K562 (cell line): ENCODE measurements at regions not wholly inside any gene's neighbourhood (a gene's known extent, or its start where the extent isn't known, plus 50 kb on each side); places are given as distances from the start of the nearest gene placed in this dataset.

Source experiments
- ATAC-seq: fragments of 200-7000 bp; cut with Tn5 transposase; 3 replicates; pipeline ENCODE4 v1.9.1; 2020; ENCODE audit warnings: moderate library complexity
- BruUV-seq: library from RNA; stranded (reverse); fragments of 400-500 nt; replicated peaks from 2 replicates; lab custom pipeline; 2021; lab: Mats Ljungman, UMichigan
- CTCF ChIA-PET: fragments of 300-600 bp; formaldehyde crosslinking; extraction: SDS; loops from one replicate; lab custom pipeline; 2021; ENCODE audit warnings: low intra/inter-chr PET ratio; lab: Yijun Ruan, JAX
- POLR2A ChIA-PET: fragments of 300-600, 350-650 bp; sonication (Branson Sonifier 250); formaldehyde crosslinking; extraction: SDS; loops from one replicate; lab custom pipeline; 2021; ENCODE audit warnings: antibody characterized with exemption, inconsistent platforms; lab: Yijun Ruan, JAX
- DNase-seq, 4 experiments: peaks; one replicate each; pipeline versions ENCODE4 v3.0.0 to v3.0.0-alpha.2; 2011 to 2018; ENCODE audit warnings: low spot score in 3 of 4, mixed read lengths in 3 of 4; ENCODE audit errors: extremely low read depth in 1 of 4
- FAIRE-seq: peaks from 2 replicates; lab custom pipeline; 2011; peaks lifted over from hg19 to GRCh38; lab: Jason Lieb, UNC
- H2AFZ ChIP-seq: 2 replicates; pipeline ENCODE4 v1.6.0; 2011; ENCODE audit warnings: low read depth, low read length, control low read depth, inconsistent platforms
- H3K27ac ChIP-seq: fragments of 200-600 bp; 3 replicates; pipeline ENCODE4 v1.8.0; 2011; ENCODE audit warnings: low read depth, mild to moderate bottlenecking, control low read depth, inconsistent platforms, low read length, moderate library complexity, mixed read lengths; ENCODE audit errors: extremely low read depth
- H3K27me3 ChIP-seq, 2 experiments: fragments of 300-600 bp in 1 of 2; 2 replicates in 1 of 2; 3 replicates in 1 of 2; pipeline versions ENCODE4 v1.6.0 to v1.8.0; 2011; ENCODE audit warnings: inconsistent platforms in 2 of 2, low read length in 2 of 2, mild to moderate bottlenecking in 1 of 2, mixed read lengths in 1 of 2, moderate library complexity in 1 of 2; ENCODE audit not compliant: control insufficient read depth in 2 of 2, insufficient read depth in 2 of 2
- H3K36me3 ChIP-seq: fragments of 300-600 bp; 3 replicates; pipeline ENCODE4 v1.8.0; 2011; ENCODE audit warnings: mild to moderate bottlenecking, low read length, inconsistent platforms; ENCODE audit not compliant: control insufficient read depth, insufficient read depth
- H3K4me1 ChIP-seq, 2 experiments: fragments of 200-600 bp in 1 of 2; replicated peaks in 1 of 2; 2 replicates in 1 of 2; 3 replicates in 1 of 2; pipeline versions ENCODE4 v1.5.1 to v1.8.0; 2011; ENCODE audit warnings: inconsistent platforms in 2 of 2, low read length in 2 of 2, mild to moderate bottlenecking in 1 of 2, mixed read lengths in 1 of 2, moderate library complexity in 1 of 2; ENCODE audit not compliant: control insufficient read depth in 2 of 2, insufficient read depth in 2 of 2
- H3K4me2 ChIP-seq: 2 replicates; pipeline ENCODE4 v1.6.1; 2011; ENCODE audit warnings: low read length, control low read depth, inconsistent platforms, mixed read lengths; ENCODE audit not compliant: insufficient read depth
- H3K4me3 ChIP-seq: fragments of 200-600 bp; sonication (generic), shearing (Covaris generic); 2 replicates; pipeline ENCODE4 v1.5.1; 2016; ENCODE audit warnings: control low read depth, inconsistent platforms
- H3K79me2 ChIP-seq: fragments of 200-600 bp; 3 replicates; pipeline ENCODE4 v1.8.0; 2011; ENCODE audit warnings: low read length, inconsistent platforms; ENCODE audit not compliant: control insufficient read depth, insufficient read depth
- H3K9ac ChIP-seq, 2 experiments: 2 replicates each; pipeline versions ENCODE4 v1.6.0 to v1.6.1; 2011; ENCODE audit warnings: low read depth in 2 of 2, low read length in 2 of 2, control low read depth in 1 of 2, inconsistent platforms in 1 of 2, mild to moderate bottlenecking in 1 of 2, mixed read lengths in 1 of 2; ENCODE audit not compliant: insufficient read depth in 1 of 2
- H3K9me1 ChIP-seq: one replicate; pipeline ENCODE4 v1.6.0; 2011; ENCODE audit warnings: inconsistent platforms, mild to moderate bottlenecking, low read length, moderate library complexity; ENCODE audit not compliant: control insufficient read depth, insufficient read depth
- H3K9me3 ChIP-seq: replicated peaks from 2 replicates; pipeline ENCODE4 v1.5.1; 2011; ENCODE audit warnings: low read depth, low read length, inconsistent platforms; ENCODE audit not compliant: control insufficient read depth, insufficient read depth
- H4K20me1 ChIP-seq: replicated peaks from 2 replicates; pipeline ENCODE4 v1.6.1; 2011; ENCODE audit warnings: low read length, inconsistent platforms, mixed read lengths; ENCODE audit not compliant: control insufficient read depth, insufficient read depth
- BMI1 ChIP-seq: fragments of 150-350 bp; IDR thresholded peaks from 2 replicates; pipeline ENCODE4 v1.6.1; 2014; ENCODE audit warnings: low read length
- FOXJ2 ChIP-seq: fragments of 200-800 bp; sonication (Bioruptor generic); IDR thresholded peaks from 2 replicates; pipeline ENCODE4 v1.6.1; 2016; ENCODE audit warnings: missing genetic modification characterization, missing compliant biosample characterization
- JUN ChIP-seq, 2 experiments: sonication (generic) in 1 of 2; formaldehyde crosslinking in 1 of 2; IDR thresholded peaks; 2 replicates each; pipeline versions ENCODE4 v1.6.1 to v1.8.0; 2012 to 2022; ENCODE audit warnings: borderline replicate concordance in 2 of 2, mild to moderate bottlenecking in 2 of 2, improper control_type of control experiment in 1 of 2, low read depth in 1 of 2, low read length in 1 of 2, missing genetic modification reagents in 1 of 2
- MEF2D ChIP-seq: conservative IDR thresholded peaks from 2 replicates; pipeline ENCODE4 v1.6.1; 2016; ENCODE audit warnings: low read depth, missing genetic modification characterization, missing compliant biosample characterization
- NCOA6 ChIP-seq: fragments of 450-650 bp; IDR thresholded peaks from 2 replicates; pipeline ENCODE4 v1.6.1; 2017; ENCODE audit warnings: mild to moderate bottlenecking
- NR4A1 ChIP-seq, 2 experiments: fragments of 250-450 bp in 1 of 2; fragments of 450-650 bp in 1 of 2; sonication (Bioruptor Pico) in 1 of 2; IDR thresholded peaks; 2 replicates each; pipeline versions ENCODE4 v1.4.0 to v1.6.1; 2016 to 2020; ENCODE audit warnings: mild to moderate bottlenecking in 2 of 2, missing compliant biosample characterization in 1 of 2, missing genetic modification characterization in 1 of 2, moderate library complexity in 1 of 2
- PTTG1 ChIP-seq: fragments of 450-650 bp; IDR thresholded peaks from 2 replicates; pipeline ENCODE4 v1.6.1; 2016; ENCODE audit warnings: low read depth, mild to moderate bottlenecking, missing genetic modification characterization, missing compliant biosample characterization
- PYGO2 ChIP-seq: fragments of 450-650 bp; IDR thresholded peaks from 2 replicates; pipeline ENCODE4 v1.6.1; 2016; ENCODE audit warnings: mild to moderate bottlenecking, missing genetic modification characterization, moderate library complexity, missing compliant biosample characterization
- SAFB2 ChIP-seq: fragments of 200-400 bp; formaldehyde crosslinking; IDR thresholded peaks from 2 replicates; pipeline ENCODE4 v1.6.1; 2018; ENCODE audit warnings: borderline replicate concordance, low read length, low read depth, moderate library complexity; ENCODE audit not compliant: severe bottlenecking
- ZEB2 ChIP-seq: fragments of 450-650 bp; IDR thresholded peaks from 2 replicates; pipeline ENCODE4 v1.6.1; 2016
- ZFP1 ChIP-seq: fragments of 450-650 bp; formaldehyde crosslinking; IDR thresholded peaks from 2 replicates; pipeline ENCODE4 v1.4.0; 2020; ENCODE audit warnings: mild to moderate bottlenecking, mixed read lengths
- ZNF165 ChIP-seq: fragments of 250-450 bp; sonication (Bioruptor Pico); IDR thresholded peaks from 2 replicates; pipeline ENCODE4 v1.4.0; 2020; ENCODE audit warnings: borderline replicate concordance
- ZNF197 ChIP-seq: fragments of 200-800 bp; sonication (Bioruptor generic); IDR thresholded peaks from 2 replicates; pipeline ENCODE4 v1.6.1; 2016; ENCODE audit warnings: low read depth, missing genetic modification characterization, missing compliant biosample characterization
- ZNF699 ChIP-seq: fragments of 250-450 bp; sonication (Bioruptor Pico); IDR thresholded peaks from 2 replicates; pipeline ENCODE4 v1.8.0; 2021; ENCODE audit warnings: mild to moderate bottlenecking, moderate library complexity; ENCODE audit not compliant: insufficient replicate concordance
- WGBS: fragments of 100-300 bp; shearing (Covaris generic); methylation state at CpG from one replicate; pipeline ENCODE4 v1.1.6; 2016; ENCODE audit warnings: low coverage, mixed read lengths; ENCODE audit not compliant: insufficient coverage; ENCODE audit errors: missing lambda C conversion rate; 5-methylcytosine and 5-hydroxymethylcytosine counted together
- in situ Hi-C: fragments of 300-500 bp; cut with MboI; formaldehyde crosslinking; loops from 4 replicates; pipeline ENCODE4 v1.15.0; 2018; ENCODE audit warnings: inconsistent platforms, mixed read lengths
- intact Hi-C: fragments of 100-400 bp; cut with micrococcal nuclease; formaldehyde crosslinking; loops from 2 replicates; pipeline ENCODE4 v1.14.2; 2022
- TF ChIP-seq, protein P1 (sequence below): fragments of 450-650 bp; IDR thresholded peaks from 2 replicates; pipeline ENCODE4 v1.6.1; 2016; ENCODE audit warnings: antibody characterized with exemption
- TF ChIP-seq, protein P2 (sequence below): fragments of 200-800 bp; sonication (Bioruptor generic); IDR thresholded peaks from 2 replicates; pipeline ENCODE4 v1.6.1; 2017; ENCODE audit warnings: missing genetic modification characterization, missing compliant biosample characterization

DNA sequence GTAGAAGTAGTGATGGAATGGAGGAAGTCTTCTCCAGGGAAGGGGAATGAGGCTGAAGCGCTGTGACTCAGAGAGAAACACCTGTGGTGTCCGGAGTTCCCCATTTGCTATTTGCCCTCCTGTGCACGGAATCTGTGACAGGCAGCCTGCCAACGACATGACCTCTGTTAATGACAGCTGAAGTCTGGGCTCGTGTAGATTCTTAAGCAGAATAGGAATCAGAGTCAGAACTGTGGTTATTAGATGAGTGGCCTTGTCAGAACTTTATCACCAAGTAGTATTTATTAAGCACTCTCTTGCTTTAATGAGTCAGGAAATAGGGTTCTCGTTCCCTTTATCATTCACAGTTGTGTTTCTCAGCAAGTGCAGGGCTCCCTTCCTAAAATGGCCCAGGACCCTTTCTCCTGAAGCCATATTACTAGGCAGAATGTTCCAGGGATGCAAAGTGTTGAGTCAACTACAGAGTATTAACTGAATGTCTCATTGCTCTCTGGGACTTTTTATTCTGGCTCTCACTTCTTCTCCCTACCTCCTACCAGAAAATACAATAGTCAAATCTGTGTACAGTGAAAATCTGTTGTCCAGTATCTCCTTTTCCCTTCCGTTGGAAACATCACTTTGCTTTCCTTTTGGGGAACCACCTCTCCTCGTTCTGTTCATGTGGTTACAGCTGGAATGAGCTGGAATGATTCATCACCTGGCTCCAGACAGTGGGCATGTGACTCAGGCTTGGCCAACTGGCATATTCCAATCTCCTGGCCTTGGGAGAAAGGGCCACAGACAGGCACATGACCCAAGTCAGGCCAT lies 77.8 kb upstream of the MAX start (continued):
- TF ChIP-seq, protein P1, sequence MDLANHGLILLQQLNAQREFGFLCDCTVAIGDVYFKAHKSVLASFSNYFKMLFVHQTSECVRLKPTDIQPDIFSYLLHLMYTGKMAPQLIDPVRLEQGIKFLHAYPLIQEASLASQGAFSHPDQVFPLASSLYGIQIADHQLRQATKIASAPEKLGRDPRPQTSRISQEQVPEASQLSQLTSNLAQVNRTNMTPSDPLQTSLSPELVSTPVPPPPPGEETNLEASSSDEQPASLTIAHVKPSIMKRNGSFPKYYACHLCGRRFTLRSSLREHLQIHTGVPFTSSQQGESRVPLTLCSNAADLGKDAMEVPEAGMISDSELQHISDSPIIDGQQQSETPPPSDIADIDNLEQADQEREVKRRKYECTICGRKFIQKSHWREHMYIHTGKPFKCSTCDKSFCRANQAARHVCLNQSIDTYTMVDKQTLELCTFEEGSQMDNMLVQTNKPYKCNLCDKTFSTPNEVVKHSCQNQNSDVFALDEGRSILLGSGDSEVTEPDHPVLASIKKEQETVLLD = no peak
- no peak for TF ChIP-seq ZFP1
- TF ChIP-seq, protein P2, sequence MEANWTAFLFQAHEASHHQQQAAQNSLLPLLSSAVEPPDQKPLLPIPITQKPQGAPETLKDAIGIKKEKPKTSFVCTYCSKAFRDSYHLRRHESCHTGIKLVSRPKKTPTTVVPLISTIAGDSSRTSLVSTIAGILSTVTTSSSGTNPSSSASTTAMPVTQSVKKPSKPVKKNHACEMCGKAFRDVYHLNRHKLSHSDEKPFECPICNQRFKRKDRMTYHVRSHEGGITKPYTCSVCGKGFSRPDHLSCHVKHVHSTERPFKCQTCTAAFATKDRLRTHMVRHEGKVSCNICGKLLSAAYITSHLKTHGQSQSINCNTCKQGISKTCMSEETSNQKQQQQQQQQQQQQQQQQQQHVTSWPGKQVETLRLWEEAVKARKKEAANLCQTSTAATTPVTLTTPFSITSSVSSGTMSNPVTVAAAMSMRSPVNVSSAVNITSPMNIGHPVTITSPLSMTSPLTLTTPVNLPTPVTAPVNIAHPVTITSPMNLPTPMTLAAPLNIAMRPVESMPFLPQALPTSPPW (CRISPR knock-in tag) = no peak
- no peak for TF ChIP-seq NCOA6
- TF ChIP-seq ZNF699 = no peak

DNA sequence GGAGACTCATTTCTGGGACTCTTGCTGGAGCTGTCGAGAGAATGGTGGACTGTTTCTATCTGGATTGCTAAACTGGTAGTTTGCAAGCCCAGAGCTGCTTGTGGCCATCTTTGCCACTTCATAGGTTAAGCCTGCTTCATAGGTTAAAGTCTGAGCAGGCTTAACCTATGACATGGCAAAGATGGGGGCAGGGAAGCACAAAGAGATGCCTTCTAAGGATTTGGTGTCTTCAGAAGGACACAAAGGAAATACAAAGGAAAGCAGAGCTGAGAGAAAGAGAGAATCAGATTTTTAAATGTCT lies 78.4 kb upstream of the MAX start:
- WGBS = 0% methylated on average over 1 of the region's 1 CpG
- BruUV-seq = no TSS peak
- Histone ChIP-seq H3K4me1 (no peaks in the 10 kb centered on the region), H3K27me3 (peaks cover 2 to 3% of the 10 kb centered on the region in 2 experiments; a peak in 3 of 5 replicates), H3K9me1 (no peaks in the 10 kb centered on the region), H3K4me3 (no peak overlapping the region), H3K79me2 (no peaks in the 10 kb centered on the region), H3K4me2 (no peak overlapping the region), H2AFZ (no peak overlapping the region), H3K9me3 (no peaks in the 10 kb centered on the region), H4K20me1 (no peaks in the 10 kb centered on the region), H3K36me3 (no peaks in the 10 kb centered on the region), H3K9ac (no peak overlapping the region), H3K27ac (no peak overlapping the region)
- in situ Hi-C loops = no loop called here
- FAIRE-seq = no peak
- ChIA-PET POLR2A (no interaction called here), CTCF (no interaction called here)
- DNase-seq = no peak
- no peak for ATAC-seq
- intact Hi-C loops = no loop called here
- TF ChIP-seq MEF2D (tag) (no peak), BMI1 (no peak), PTTG1 (tag) (no peak), ZNF165 (CRISPR knock-in tag) (no peak), PYGO2 (no peak), ZEB2 (no peak), ZNF197 (no peak), JUN (IDR thresholded peaks at IDR 0.05; ENCODE audit: borderline replicate concordance, low read depth, low read length) (no peak), JUN (CRISPR knock-in tag; IDR thresholded peaks at IDR 0.05; ENCODE audit: borderline replicate concordance) (no peak), NR4A1 (CRISPR knock-in tag; IDR thresholded peaks at IDR 0.05) (no peak), NR4A1 (tag; IDR thresholded peaks at IDR 0.05) (no peak), SAFB2 (no peak), FOXJ2 (no peak)
